B cell (primary cell): ENCODE measurements at regions not wholly inside any gene's neighbourhood (a gene's known extent, or its start where the extent isn't known, plus 50 kb on each side); places are given as distances from the start of the nearest gene placed in this dataset.

Source experiments
- ATAC-seq: fragments of 200-7000 bp; cut with Tn5 transposase; one replicate; pipeline ENCODE4 v1.10.0; 2021; ENCODE audit warnings: low read depth, mild to moderate bottlenecking, moderate number of reproducible peaks, moderate library complexity
- CTCF ChIA-PET: fragments of 350-600 bp; sonication (Branson Sonifier 250); formaldehyde crosslinking; loops from one replicate; lab custom pipeline; 2021; ENCODE audit warnings: antibody characterized with exemption, inconsistent platforms; lab: Charles Lee
- POLR2A ChIA-PET: fragments of 350-600 bp; sonication (Branson Sonifier 250); formaldehyde crosslinking; loops from one replicate; lab custom pipeline; 2021; ENCODE audit warnings: antibody characterized with exemption; lab: Charles Lee
- DNase-seq: peaks from one replicate; pipeline ENCODE4 v3.0.0; 2013
- H2AFZ ChIP-seq: 2 replicates; pipeline ENCODE4 v1.6.1; 2012; ENCODE audit warnings: mild to moderate bottlenecking, low read depth, low read length; ENCODE audit not compliant: insufficient read depth, poor library complexity, severe bottlenecking
- H3K27ac ChIP-seq, 2 donors: 1 replicate in 1 of 2; 2 replicates in 1 of 2; pipeline ENCODE4 v1.5.1; 2012 to 2013; ENCODE audit warnings: low read length in 2 of 2, mild to moderate bottlenecking in 2 of 2, moderate library complexity in 1 of 2
- H3K27me3 ChIP-seq, 4 experiments: fragments of 200-600 bp in 1 of 4; sonication (generic) in 1 of 4; replicated peaks in 1 of 4; 1 replicate in 2 of 4; 2 replicates in 2 of 4; pipeline versions ENCODE4 v1.6.1 to v1.7.0; 2013 to 2016; ENCODE audit warnings: low read length in 3 of 4, mild to moderate bottlenecking in 2 of 4, mixed read lengths in 1 of 4, moderate library complexity in 1 of 4; ENCODE audit not compliant: insufficient read depth in 4 of 4, control insufficient read depth in 3 of 4; ENCODE audit errors: control extremely low read depth in 1 of 4
- H3K36me3 ChIP-seq, 2 experiments: replicated peaks in 1 of 2; 1 replicate in 1 of 2; 2 replicates in 1 of 2; pipeline versions ENCODE4 v1.6.1 to v1.7.1; 2013; ENCODE audit warnings: low read length in 1 of 2; ENCODE audit not compliant: insufficient read depth in 2 of 2, control insufficient read depth in 1 of 2; ENCODE audit errors: control extremely low read depth in 1 of 2, extremely low read depth in 1 of 2
- H3K4me1 ChIP-seq, 2 donors: fragments of 200-600 bp in 1 of 2; sonication (generic) in 1 of 2; 1 replicate in 1 of 2; 2 replicates in 1 of 2; pipeline versions ENCODE4 v1.5.1 to v1.6.1; 2013 to 2017; ENCODE audit warnings: low read length in 2 of 2; ENCODE audit not compliant: control insufficient read depth in 2 of 2, insufficient read depth in 2 of 2
- H3K4me2 ChIP-seq: replicated peaks from 2 replicates; pipeline ENCODE3; 2012; ENCODE audit warnings: mild to moderate bottlenecking, low read depth, low read length; ENCODE audit not compliant: poor library complexity, severe bottlenecking
- H3K4me3 ChIP-seq, 5 experiments: fragments of 200-600 bp in 1 of 5; sonication (generic) in 1 of 5; 1 replicate in 3 of 5; 2 replicates in 2 of 5; pipeline versions ENCODE4 v1.5.1 to v1.7.0; 2011 to 2016; ENCODE audit warnings: low read length in 4 of 5, mild to moderate bottlenecking in 4 of 5, low read depth in 2 of 5, control low read depth in 1 of 5, moderate library complexity in 1 of 5; ENCODE audit not compliant: insufficient read depth in 1 of 5; ENCODE audit errors: control extremely low read depth in 1 of 5, extremely low read depth in 1 of 5
- H3K79me2 ChIP-seq: fragments of 200-600 bp; sonication (generic); one replicate; pipeline ENCODE4 v1.6.0; 2016; ENCODE audit warnings: low read length; ENCODE audit not compliant: control insufficient read depth, insufficient read depth
- H3K9ac ChIP-seq: fragments of 200-600 bp; sonication (generic); 2 replicates; pipeline ENCODE4 v1.6.1; 2017; ENCODE audit warnings: mild to moderate bottlenecking, low read length, moderate library complexity
- H3K9me3 ChIP-seq, 3 donors: one replicate each; pipeline versions ENCODE4 v1.6.1 to v1.7.1; 2013; ENCODE audit warnings: low read length in 2 of 3; ENCODE audit not compliant: control insufficient read depth in 2 of 3, insufficient read depth in 1 of 3; ENCODE audit errors: control extremely low read depth in 1 of 3
- H4K20me1 ChIP-seq: 2 replicates; pipeline ENCODE4 v1.6.0; 2012; ENCODE audit warnings: mild to moderate bottlenecking, low read length; ENCODE audit not compliant: insufficient read depth, control insufficient read depth, poor library complexity, severe bottlenecking
- H3K27ac Mint-ChIP-seq: one replicate; pipeline ENCODE4 v1.8.0; 2021; ENCODE audit warnings: mixed read lengths
- H3K27me3 Mint-ChIP-seq: one replicate; pipeline ENCODE4 v1.8.0; 2021; ENCODE audit warnings: mixed read lengths
- H3K4me1 Mint-ChIP-seq: one replicate; pipeline ENCODE4 v1.8.0; 2021; ENCODE audit warnings: mixed read lengths
- H3K4me3 Mint-ChIP-seq: one replicate; pipeline ENCODE4 v1.8.0; 2021; ENCODE audit warnings: mixed read lengths
- H3K9me3 Mint-ChIP-seq: one replicate; pipeline ENCODE4 v1.8.0; 2022; ENCODE audit warnings: mixed read lengths; ENCODE audit not compliant: insufficient read depth
- CTCF ChIP-seq: fragments of 200-600 bp; IDR thresholded peaks from one replicate; pipeline ENCODE4 v1.8.0; 2022; ENCODE audit warnings: antibody characterized with exemption, mild to moderate bottlenecking
- EZH2 ChIP-seq: IDR thresholded peaks from 2 replicates; pipeline ENCODE4 v1.6.1; 2012; ENCODE audit warnings: borderline replicate concordance, low read depth, mild to moderate bottlenecking, moderate library complexity, low read length; ENCODE audit not compliant: insufficient read depth, poor library complexity, severe bottlenecking
- WGBS: methylation state at CpG from one replicate; pipeline ENCODE4 v1.1.5; 2013; ENCODE audit warnings: missing lambda C conversion rate; ENCODE audit not compliant: insufficient coverage; 5-methylcytosine and 5-hydroxymethylcytosine counted together
- intact Hi-C: fragments of 100-400 bp; cut with micrococcal nuclease; formaldehyde crosslinking; loops from one replicate; pipeline ENCODE4 v1.10.0; 2022

GRCh38 chr12:75944905-75945432 lies 86.6 kb downstream of the PHLDA1 start:
- peaks cover 8 to 12% of the 10 kb centered on the region in 2 donors for H3K4me1 ChIP-seq
- DNase-seq (no peak), ATAC-seq (no peak)
- peak overlapping the region; percentile 24 for H2AFZ ChIP-seq
- no peaks in the 10 kb centered on the region for H4K20me1 ChIP-seq
- H3K9ac ChIP-seq = no peak overlapping the region
- no peaks in the 10 kb centered on the region for H3K36me3 ChIP-seq
- ChIA-PET POLR2A (no interaction called here), CTCF (no interaction called here)
- Mint-ChIP-seq H3K27me3 (no peaks in the 10 kb centered on the region), H3K27ac (no peak overlapping the region), H3K4me1 (peaks cover 13% of the 10 kb centered on the region), H3K4me3 (no peak overlapping the region), H3K9me3 (no peaks in the 10 kb centered on the region)
- no CpG with 5 or more reads among the region's 4 CpGs for WGBS
- intact Hi-C loops = loop anchor here (1.0 kb wide), 1 partner anchor 86 kb away; the partner anchor contains the start of gene PHLDA1
- no peaks in the 10 kb centered on the region for H3K79me2 ChIP-seq
- H3K27ac ChIP-seq = no peak overlapping the region
- H3K4me2 ChIP-seq = no peak overlapping the region
- no peaks in the 10 kb centered on the region for H3K27me3 ChIP-seq
- peaks cover 0 to 4% (median 0%) of the 10 kb centered on the region in 3 donors for H3K9me3 ChIP-seq
- no peak overlapping the region for H3K4me3 ChIP-seq
- TF ChIP-seq EZH2 = no peak
- no peak for TF ChIP-seq CTCF

GRCh38 chr12:75944097-75944904 lies 87.3 kb downstream of the PHLDA1 start:
- Mint-ChIP-seq H3K27me3 (no peaks in the 10 kb centered on the region), H3K9me3 (no peaks in the 10 kb centered on the region), H3K27ac (peak overlapping the region; percentile 81), H3K4me3 (peak overlapping the region; percentile 57), H3K4me1 (peaks cover 13% of the 10 kb centered on the region)
- WGBS = 71% methylated on average over 1 of the region's 1 CpG
- H3K4me3 ChIP-seq = no peak overlapping the region
- no peaks in the 10 kb centered on the region for H3K36me3 ChIP-seq
- H4K20me1 ChIP-seq = no peaks in the 10 kb centered on the region
- H3K79me2 ChIP-seq = no peaks in the 10 kb centered on the region
- TF ChIP-seq CTCF (no peak), EZH2 (no peak)
- H3K27me3 ChIP-seq = no peaks in the 10 kb centered on the region
- H3K4me2 ChIP-seq = no peak overlapping the region
- DNase-seq (peak; percentile 29), ATAC-seq (peak; percentile 60)
- H3K9me3 ChIP-seq = peaks cover 0 to 4% (median 0%) of the 10 kb centered on the region in 3 donors
- no peak overlapping the region for H3K27ac ChIP-seq
- CTCF ChIA-PET = no interaction called here
- peaks cover 8 to 12% of the 10 kb centered on the region in 2 donors for H3K4me1 ChIP-seq
- POLR2A ChIA-PET = no interaction called here
- intact Hi-C loops = loop anchor here (1.0 kb wide), 1 partner anchor 87 kb away; the partner anchor contains the start of gene PHLDA1
- H2AFZ ChIP-seq = peak overlapping the region; percentile 24
- H3K9ac ChIP-seq = no peak overlapping the region
